ENCODE measurements at regions not wholly inside any gene's neighbourhood (a gene's known extent, or its start where the extent isn't known, plus 50 kb on each side); places are given as distances from the start of the nearest gene placed in this dataset.

DNA sequence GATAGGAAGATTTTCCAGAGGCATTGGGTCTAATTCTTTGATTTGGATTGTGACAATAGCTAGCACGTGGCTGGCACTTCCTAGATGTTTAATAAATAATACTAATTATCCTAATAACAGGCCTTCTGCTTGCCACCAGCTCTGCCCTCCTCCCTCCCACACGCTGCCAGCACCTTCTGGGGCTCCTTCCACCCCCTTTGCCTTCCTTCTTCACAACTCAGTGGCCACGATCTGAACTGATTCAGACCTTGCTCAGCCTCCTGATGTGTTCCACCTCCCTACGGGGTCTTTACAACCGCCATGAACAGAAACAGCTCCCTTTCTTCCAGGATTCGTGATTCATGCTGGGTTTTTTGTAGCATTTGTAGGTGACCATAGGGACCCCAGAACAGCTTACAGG, 310.3 kb upstream of the HS6ST1 start:
- DNase-seq (ENCODE audit: low read depth, low spot score) = no peak

DNA sequence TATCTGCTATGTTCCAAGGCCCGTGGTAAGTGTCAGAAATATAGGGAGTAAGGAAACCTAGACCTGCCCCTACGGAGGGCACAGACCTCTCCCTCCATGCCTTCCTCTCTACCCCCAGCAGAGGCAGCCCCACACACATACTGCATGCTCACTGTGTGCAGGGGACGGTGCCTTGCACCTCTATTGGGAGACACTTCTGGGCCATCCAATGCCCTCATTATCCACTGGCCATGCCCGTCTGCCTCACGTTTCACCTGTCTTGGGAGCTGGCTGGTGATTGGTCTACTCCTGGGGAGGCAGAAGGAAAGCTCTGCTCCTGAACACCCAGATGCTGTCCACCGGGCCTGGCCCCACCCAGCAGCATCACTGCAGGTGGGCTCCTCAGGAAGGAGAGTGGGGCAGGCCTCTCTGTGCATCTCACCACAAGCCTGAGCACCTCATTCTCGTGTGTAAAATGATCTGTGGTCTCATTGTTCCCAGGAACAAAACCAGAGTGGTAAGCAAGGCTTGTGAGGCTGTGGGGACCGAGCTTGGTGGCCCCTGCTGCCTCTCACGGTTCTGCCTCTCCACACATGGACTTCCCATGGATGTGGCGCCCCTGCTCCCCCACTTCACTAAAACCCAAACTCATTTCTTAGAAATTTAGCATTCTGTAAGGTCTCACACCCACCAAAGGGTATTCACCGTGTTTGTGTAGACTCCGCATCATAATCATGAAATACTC, 312.5 kb upstream of the HS6ST1 start:
- DNase-seq (ENCODE audit: low read depth, low spot score) = no peak

DNA sequence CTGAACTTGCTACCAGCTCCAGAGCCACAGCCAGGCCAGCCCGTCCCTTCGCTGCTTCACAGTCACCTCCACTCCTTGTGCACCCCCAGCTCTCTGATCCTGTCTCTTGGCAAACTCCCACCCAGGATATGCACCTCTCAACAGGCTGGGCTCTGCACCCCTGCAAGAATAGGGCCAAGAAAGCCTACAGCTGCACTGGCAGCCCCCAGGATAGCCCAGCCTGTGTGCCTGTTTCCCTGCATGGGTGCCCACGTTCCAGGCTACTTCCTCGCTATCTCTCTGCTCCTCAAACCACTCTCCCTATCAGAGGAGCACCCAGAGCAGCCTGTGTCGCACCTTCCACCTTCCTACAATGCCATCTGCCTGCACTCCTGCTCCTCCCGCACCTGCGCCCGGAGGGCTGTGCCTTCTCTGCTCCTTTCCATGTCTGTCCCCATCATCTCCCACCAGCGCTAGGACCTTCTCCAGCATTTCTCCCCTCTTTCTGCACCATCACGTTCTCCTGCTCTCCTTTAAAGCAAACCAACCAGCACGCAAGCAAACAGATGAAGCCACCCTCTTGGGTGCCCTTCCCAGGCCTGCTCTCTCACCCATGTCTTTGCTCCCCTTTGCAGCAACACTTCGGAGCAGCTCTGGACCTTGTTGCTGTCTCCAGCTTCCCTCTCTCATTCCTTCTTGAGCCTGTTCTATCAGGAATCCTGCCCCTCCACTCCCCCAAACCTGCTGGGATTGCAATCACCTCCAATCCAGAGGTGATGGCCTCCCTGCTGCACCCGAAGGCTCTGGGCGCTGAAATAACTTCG, 313.2 kb upstream of the HS6ST1 start:
- no peak for DNase-seq (ENCODE audit: low read depth, low spot score)

DNA sequence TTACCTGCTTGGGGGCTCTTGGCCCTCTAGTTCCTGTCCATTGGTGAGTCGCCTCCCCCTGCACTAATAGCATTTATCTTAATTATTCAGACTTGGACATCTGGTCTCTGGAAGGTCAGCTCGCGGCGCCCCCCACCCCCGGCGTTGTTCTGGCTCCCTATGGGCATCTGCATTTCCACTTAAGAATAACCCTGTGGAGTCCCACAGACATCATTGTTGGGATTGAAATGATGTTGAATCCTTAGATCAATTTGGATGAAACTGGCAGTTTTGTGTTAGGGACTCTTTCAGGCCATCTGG, 313.8 kb upstream of the HS6ST1 start:
- no peak for DNase-seq (ENCODE audit: low read depth, low spot score)

DNA sequence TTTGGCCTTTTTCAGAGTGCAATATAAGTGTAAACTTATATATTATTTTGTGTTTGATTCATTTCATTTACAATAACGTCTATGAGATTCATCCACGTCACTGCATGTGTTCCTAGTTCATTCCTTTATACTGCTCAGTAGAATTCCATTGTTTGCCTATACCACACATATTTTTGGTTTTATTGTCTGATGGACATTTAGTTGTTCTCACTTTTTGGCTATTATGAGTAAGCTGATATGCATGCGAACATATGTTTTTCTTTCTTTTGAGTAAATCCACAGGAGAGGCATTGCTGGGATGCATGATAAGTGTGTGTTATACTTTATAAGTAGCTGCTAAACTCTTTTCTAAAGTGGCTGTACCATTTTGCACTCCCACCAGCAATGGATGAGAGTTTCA, 314.8 kb upstream of the HS6ST1 start:
- no peak for DNase-seq (ENCODE audit: low read depth, low spot score)

DNA sequence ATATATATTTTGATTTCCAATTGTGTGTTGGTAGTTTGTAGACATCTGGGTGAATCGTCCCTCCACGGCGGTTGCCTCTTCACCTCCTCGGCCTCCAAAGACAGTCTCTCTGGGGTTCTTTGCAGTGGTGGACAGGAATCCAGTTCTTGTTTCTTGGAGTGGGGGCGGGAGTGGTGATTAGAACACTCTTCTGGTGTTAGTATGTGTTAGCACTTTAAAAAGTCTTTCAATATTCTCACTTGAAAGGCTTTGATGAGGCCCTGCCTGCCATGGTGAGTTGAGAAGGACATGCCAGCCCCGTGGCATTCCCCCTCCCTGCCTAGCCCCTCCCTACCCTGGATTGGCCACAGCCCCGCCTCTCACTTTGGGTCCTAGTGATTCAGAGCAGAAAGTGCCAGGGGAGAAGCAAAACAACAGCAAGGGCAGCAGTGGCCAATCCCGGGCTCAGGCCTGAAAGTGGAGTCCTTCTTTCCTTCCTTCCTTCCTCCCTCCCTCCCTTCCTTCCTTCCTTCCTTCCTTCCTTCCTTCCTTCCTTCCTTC, 316.8 kb upstream of the HS6ST1 start:
- no peak for DNase-seq (ENCODE audit: low read depth, low spot score)

DNA sequence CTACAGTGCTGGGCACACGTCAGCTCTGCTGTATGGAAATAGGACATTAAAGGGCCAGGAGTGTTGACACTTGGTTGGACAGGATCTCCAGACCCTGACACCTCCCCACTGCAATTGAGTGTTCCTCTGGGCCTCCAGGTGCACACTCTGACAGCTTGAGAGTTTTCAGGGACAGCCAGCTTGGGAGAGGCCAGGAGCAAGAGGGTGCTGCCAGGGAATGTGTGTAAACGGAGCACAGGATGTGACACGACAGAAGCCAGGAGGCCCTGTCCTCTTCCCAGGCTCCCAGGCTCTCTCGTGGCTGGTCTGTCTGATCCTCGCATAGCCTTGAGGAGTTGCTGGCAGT, 318.1 kb upstream of the HS6ST1 start:
- DNase-seq (ENCODE audit: low read depth, low spot score) = no peak

DNA sequence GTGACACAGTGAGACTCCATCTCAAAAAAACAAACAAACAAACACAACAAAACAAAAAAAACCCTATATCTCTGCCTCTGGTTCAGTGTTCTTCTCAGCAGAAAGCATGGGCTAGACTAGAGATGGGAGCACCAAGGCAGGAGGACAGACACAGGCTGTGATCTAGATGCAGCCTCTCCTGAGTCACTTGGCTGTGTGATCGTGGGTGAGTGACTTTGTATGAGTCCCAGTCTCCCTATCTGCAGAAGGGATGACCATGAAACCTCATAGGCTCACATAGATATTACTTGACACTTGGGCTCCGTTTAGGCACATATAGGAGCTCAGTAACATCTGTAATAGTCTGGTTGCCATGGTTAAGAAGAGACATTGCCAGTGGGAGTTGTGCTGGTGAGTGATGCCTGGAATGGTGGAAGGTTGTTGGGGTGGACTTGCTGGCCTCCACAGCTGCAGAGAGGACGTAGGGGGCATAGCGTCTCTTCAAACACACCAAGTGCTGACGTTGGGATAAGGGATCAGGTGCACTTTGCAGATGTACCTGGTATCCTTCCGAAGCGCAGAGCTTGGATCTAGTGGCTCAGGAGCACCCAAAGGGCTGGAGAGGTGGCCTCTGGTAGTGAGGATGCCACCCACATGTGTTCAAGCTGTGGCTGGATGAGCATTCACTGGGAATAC, 318.9 kb upstream of the HS6ST1 start:
- DNase-seq (ENCODE audit: low read depth, low spot score) = no peak

DNA sequence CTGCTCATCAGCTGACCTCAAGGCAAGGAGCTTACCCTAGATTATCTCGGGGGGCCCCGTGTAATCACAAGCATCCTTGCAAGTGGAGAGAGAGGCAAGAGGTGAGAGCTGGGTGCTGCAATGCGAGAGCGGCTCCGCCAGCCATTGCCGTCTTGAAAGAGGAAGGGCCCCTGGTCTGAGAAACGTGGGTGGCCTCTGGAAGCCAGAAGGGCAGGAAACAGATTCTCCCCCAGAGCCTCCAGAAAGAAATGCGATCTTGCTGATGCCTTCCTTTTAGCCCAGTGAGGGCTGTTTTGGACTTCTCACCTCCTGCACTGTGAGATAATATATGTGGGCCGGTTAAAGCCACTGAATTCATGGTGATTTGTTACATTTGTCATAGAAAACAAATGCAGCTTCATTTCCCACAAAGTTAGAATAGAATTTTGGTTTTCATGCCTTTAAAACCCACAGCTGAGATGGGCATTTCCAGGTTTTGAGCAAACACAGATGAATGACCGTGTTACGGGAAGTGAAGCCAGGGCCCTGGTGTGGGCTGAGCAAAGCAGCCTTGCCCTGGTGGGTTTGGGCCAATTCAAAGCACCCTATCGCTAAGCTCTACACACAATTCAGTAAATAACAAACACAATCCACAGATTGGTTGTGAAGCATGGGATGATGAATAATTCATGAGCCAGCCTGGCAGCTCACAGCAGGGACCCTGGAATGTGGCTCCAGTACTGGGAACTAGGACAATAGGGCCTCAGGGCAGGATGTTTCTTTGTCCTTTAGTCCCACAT, 319.9 kb upstream of the HS6ST1 start:
- DNase-seq (ENCODE audit: low read depth, low spot score) = peak; percentile 56

DNA sequence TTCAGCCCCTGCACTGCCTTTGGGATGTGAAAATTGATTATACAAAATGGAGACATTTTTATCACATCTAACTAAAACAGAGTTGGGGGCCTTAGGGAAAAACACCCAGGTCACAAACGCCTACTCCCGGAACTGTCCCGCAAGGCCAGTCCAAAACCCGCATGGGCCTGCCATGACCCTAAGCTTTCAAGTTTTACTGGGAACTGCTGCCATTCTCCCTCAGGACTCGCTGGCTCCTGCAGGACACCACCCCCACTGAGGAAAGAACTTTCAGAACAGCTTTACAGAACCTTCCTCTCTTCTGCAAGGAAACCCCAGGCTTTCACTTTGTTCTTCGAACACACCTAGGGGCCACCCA, 320.4 kb upstream of the HS6ST1 start:
- DNase-seq (ENCODE audit: low read depth, low spot score) = no peak

DNA sequence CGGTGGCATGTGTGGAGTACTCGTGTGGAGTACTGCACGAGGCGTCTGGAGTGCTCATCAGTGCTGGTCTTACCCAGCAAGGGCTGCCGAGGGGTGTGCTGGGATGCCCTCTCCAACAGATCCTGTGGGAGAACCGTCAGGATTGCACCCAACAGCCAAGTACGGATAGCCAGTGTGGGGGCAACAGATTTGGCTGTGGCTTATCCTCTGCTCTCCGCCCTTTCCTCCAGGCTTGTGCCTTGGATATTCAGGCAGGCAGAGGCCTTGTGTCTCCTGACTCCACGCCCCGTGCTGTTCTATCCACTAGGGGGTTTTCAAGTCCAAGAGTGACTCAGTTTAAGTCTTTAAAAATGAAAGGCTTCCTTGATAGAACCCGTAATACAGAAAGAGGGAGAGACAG, 321.0 kb upstream of the HS6ST1 start:
- DNase-seq (ENCODE audit: low read depth, low spot score) = no peak

DNA sequence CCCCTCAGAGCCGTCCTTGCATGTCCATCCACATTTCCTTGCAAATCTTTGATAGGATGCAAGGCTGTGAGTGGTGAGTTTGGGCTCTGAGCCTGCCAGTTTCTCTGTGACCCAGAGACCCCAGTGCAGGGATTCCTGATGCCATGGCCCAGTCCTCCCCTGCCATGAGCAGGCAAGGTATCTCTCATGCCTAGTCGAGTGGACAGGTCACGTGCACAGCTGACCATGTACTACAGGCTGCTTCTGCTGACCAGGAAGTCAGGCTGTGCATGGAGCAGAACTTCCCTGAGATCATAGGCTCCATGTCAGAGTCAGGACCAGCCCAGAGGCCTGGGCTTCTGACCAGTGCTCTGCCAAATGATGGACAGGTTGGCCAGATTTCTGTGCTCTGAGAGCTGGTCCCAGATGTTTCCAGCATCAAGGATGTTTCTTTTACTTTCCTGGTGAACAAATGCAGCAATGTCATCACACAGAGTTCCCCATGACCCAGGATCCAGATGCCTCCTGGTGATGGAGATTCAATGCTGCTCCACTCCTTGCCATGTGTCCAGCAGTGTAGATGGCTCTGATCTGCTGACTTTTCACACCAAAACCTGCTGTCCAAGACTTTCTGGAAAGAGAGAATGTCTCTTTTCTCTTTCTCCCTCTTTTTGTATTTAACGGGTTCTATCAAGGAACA, 321.6 kb upstream of the HS6ST1 start:
- no peak for DNase-seq (ENCODE audit: low read depth, low spot score)

DNA sequence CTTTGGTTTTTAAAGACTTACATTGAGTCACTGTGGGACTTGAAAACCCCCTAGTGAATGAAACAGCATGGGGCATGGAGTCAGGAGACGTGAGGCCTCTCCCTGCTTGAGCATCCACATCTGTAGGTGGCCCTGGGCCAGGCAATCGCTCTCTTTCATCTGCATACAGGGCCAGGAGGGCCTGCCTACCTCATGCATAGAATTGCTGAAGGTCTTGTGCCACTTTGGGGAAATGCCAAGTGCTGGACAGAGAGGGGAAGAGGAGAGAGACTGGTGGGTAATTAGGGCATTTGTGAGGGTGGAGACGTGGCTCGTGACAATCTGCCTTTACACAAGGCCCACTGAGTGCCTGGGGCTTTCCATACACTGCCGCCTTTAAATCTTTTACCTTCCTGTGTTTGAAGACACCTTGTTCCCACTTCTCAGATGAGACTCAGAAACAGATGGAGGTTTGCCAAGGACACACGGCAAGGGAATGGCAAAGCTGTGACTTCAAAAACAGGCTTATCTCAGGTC, 322.2 kb upstream of the HS6ST1 start:
- DNase-seq (ENCODE audit: low read depth, low spot score) = no peak

DNA sequence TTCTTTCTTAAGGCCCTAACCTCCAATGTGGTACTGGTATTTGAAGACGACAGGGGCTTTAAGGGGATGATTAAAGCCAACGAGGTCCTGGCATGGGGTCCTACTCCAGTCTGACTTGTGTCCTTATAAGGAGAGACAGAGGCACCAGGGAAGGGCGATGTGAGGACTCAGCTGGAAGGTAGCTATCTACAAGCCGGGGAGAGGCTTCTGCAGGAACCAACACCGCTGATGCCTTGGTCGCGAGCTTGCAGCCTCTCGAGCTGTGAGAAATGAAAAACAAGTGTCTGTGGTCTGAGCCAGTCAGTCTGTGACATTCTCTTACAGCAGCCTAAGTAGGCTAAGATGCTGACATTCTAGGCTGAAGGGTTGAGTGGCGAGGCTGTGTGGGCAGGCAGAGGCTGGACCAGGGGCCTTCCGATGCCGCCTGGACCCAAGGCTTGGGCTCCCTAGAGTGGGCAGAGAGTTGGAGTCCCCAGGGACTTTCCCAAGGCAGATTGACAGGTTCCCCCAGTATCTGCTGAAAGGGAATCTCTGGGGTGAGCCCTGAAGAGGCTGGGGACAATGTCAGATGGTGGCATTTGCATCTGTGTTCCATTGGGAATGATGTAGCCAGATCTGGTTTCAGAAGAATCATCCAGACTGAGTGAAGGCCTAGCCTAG, 322.9 kb upstream of the HS6ST1 start:
- no peak for DNase-seq (ENCODE audit: low read depth, low spot score)

DNA sequence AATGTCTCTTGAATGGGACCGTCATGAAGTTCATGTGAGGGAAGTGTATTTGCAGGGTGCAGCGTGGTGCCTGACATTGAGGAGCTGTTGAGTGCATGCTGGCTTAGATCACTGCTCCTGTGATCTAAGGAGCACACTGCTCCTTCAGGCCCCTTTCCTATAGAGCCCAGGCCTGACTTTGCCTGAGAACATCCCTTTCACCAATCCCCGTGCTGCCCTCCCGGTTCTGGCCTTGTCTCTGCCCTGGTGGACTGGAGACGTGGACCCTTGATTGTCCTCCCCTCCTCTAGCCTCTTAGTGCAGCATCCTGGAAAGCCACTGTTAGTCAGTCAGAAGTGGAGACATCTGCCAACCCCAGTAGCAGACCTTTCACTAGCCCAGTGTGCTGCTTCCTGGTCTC, 323.6 kb upstream of the HS6ST1 start:
- DNase-seq (ENCODE audit: low read depth, low spot score) = no peak

DNA sequence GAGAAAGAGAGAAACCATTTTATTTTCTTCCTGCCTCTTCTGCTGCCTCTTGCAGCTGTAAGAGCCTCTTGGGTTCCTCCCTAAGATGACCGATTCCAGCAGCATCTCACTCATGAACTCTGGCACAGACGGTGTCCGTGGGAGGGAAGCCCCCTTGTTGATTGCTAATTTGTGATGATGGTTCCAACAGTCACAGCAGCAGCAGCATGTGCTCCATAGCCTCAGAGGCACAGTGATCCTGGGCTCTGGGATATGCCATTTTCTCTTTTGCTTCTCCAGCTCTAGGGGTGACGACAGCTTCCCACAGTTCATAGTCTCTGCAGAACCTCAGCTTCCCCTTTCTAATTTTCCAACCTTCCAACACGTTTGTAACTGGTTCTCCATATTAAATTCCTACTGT, 324.2 kb upstream of the HS6ST1 start:
- no peak for DNase-seq (ENCODE audit: low read depth, low spot score)

DNA sequence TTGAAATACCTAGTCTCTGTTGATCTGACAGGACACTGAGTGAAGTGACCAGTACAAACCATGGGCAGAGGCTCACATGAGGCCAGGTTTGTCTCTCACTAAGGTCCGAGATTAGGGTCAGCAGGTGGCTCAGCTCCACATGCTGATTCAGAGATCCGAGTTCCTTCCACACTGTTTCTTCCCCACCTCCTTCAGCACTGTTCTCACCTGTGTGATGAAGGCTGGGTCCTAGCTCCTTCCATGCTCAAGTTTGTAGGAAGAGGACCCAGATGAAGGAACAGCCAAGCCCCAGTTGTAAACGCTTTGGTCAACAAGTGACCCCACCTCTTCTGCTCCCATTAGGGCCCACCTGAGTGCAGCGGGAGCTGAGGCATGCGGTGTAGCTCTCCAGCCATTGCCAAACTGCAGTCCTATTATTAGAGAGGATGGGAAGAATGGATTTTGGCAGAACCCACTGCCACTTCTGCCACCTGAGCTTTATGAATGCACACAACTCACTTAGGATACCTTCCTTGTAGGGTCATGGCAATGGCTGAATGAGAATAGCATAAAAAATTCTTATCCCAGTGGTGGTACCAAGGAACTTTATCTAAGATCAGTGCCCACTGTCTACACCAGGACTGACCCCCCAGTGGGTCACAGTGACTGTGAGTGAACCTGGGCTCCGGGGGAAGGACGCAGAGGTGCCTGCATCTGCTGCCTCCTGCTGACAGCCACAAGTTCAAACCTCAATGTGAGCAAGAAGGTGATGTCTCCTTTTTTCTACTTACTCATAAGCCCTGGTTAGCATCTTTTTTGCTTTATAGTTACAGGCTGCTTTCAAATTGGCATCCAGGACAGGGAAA, 324.8 kb upstream of the HS6ST1 start:
- no peak for DNase-seq (ENCODE audit: low read depth, low spot score)

DNA sequence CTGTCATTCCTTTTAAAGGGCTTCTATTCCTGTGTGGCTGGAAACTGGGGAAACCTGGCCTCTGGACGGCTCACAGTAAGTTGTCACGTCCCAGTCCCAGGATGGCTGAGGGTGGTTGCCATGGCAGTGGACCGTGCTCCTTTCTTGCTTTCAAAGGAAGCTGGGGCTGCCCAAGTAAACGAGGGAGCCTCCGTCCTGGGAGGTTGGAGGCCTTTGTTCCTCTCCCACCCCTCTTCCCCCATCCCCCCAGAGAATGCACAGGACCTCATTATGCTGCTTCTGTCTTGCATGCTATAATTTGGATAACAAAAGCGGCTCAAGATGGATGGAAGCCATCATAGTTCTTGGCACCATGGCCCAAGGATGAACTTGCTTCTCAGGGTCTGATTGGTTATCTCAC, 325.5 kb upstream of the HS6ST1 start:
- DNase-seq (ENCODE audit: low read depth, low spot score) = no peak

DNA sequence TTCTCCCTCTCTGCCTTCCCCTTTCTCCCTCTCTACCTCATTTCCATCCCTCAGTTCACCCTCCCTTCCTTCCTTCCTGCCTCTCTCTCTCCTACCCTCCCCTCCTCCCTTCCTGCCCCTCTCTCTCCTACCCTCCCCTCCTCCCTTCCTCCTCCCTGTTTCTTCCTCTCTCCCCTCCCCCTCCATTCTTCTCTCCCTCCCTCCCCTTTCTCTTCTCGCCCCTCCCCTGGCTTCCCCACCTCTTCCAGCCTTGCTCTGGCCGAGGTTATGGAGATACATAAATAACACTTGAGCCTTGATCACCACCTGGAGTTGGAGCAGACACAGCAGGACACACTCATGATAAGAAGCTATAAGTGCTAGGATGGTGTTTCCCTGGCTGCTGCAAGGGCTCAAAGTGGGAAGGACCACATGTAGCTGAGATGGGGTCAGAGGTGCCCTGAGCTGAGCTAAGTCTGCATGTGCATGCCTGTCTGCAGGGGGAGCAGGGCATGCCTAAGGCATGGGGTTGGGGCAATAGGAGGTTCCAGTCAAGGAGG, 326.1 kb upstream of the HS6ST1 start:
- no peak for DNase-seq (ENCODE audit: low read depth, low spot score)

DNA sequence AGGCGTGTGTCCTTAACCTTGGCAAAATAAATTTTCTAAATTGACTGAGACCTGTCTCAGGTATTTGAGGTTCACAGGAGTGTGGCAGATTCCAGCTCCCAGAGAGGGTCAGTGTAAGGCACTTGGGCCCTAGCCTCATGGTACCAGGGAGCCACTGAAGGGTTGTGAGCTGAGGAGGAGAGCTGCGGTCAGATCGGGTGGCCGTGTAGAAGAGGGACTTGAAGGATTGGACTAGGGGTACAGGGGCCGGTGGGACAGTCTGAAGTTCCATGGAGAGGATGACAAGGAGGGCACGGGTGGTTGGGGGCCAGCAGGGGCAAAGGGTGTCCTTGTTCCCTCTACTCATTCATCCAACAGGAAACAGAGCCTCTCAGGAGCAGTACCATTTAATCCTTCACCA, 327.0 kb upstream of the HS6ST1 start:
- DNase-seq (ENCODE audit: low read depth, low spot score) = no peak

Measured in smooth muscle cell of the brain vasculature (primary cell).